Mesenchymal stem cell (in vitro differentiated cells and primary cell): ENCODE measurements at regions not wholly inside any gene's neighbourhood (a gene's known extent, or its start where the extent isn't known, plus 50 kb on each side); places are given as distances from the start of the nearest gene placed in this dataset.

Experiments used
- DNase-seq: peaks from one replicate; pipeline ENCODE4 v3.0.0-alpha.2; 2013
- H2AFZ ChIP-seq: one replicate; pipeline ENCODE4 v1.6.1; 2013; ENCODE audit warnings: low read depth, mild to moderate bottlenecking, control low read depth, inconsistent platforms, low read length, moderate library complexity
- H2AK5ac ChIP-seq: 2 replicates; pipeline ENCODE4 v1.6.1; 2013; ENCODE audit warnings: low read length, moderate library complexity, mild to moderate bottlenecking, inconsistent platforms; ENCODE audit not compliant: severe bottlenecking
- H2BK120ac ChIP-seq: one replicate; pipeline ENCODE4 v1.6.1; 2013; ENCODE audit warnings: low read depth, mild to moderate bottlenecking, inconsistent platforms, low read length, moderate library complexity
- H2BK12ac ChIP-seq, 2 experiments: one replicate each; pipeline ENCODE4 v1.6.1; 2013; ENCODE audit warnings: inconsistent platforms in 2 of 2, low read length in 2 of 2, mild to moderate bottlenecking in 2 of 2, moderate library complexity in 2 of 2, control low read depth in 1 of 2
- H2BK15ac ChIP-seq: one replicate; pipeline ENCODE4 v1.6.1; 2013; ENCODE audit warnings: mild to moderate bottlenecking, low read depth, inconsistent platforms; ENCODE audit not compliant: poor library complexity, severe bottlenecking
- H2BK5ac ChIP-seq: 2 replicates; pipeline ENCODE4 v1.6.1; 2013; ENCODE audit warnings: low read depth, mild to moderate bottlenecking, low read length, control low read depth, inconsistent platforms; ENCODE audit not compliant: poor library complexity, severe bottlenecking
- H3K14ac ChIP-seq, 2 experiments: one replicate each; pipeline ENCODE4 v1.6.1; 2013; ENCODE audit warnings: inconsistent platforms in 2 of 2, low read length in 2 of 2, control low read depth in 1 of 2, mild to moderate bottlenecking in 1 of 2, moderate library complexity in 1 of 2
- H3K18ac ChIP-seq, 2 experiments: one replicate each; pipeline ENCODE4 v1.6.1; 2013; ENCODE audit warnings: inconsistent platforms in 2 of 2, low read length in 2 of 2, control low read depth in 1 of 2, low read depth in 1 of 2, mild to moderate bottlenecking in 1 of 2
- H3K23ac ChIP-seq, 2 experiments: one replicate each; pipeline ENCODE4 v1.6.1; 2013; ENCODE audit warnings: inconsistent platforms in 2 of 2, low read length in 2 of 2, mild to moderate bottlenecking in 2 of 2, moderate library complexity in 2 of 2, control low read depth in 1 of 2
- H3K27ac ChIP-seq: 2 replicates; pipeline ENCODE4 v1.5.1; 2013; ENCODE audit warnings: mild to moderate bottlenecking, moderate library complexity, low read length, control low read depth, inconsistent platforms; ENCODE audit not compliant: poor library complexity, severe bottlenecking
- H3K27me3 ChIP-seq, 2 experiments: 2 replicates each; pipeline versions ENCODE4 v1.6.1 to v1.7.0; 2013; ENCODE audit warnings: low read length in 2 of 2, mild to moderate bottlenecking in 2 of 2, moderate library complexity in 2 of 2, control low read depth in 1 of 2, inconsistent platforms in 1 of 2; ENCODE audit not compliant: control insufficient read depth in 1 of 2, insufficient read depth in 1 of 2
- H3K36me3 ChIP-seq, 2 experiments: 2 replicates each; pipeline versions ENCODE4 v1.6.1 to v1.7.0; 2013; ENCODE audit warnings: low read length in 2 of 2, control low read depth in 1 of 2, inconsistent platforms in 1 of 2, low read depth in 1 of 2, mild to moderate bottlenecking in 1 of 2; ENCODE audit not compliant: insufficient read depth in 2 of 2, control insufficient read depth in 1 of 2
- H3K4ac ChIP-seq, 2 experiments: one replicate each; pipeline ENCODE4 v1.6.1; 2013; ENCODE audit warnings: inconsistent platforms in 2 of 2, low read length in 2 of 2, mild to moderate bottlenecking in 2 of 2, moderate library complexity in 2 of 2, control low read depth in 1 of 2, low read depth in 1 of 2
- H3K4me1 ChIP-seq: 2 replicates; pipeline ENCODE4 v1.6.1; 2013; ENCODE audit warnings: low read depth, low read length, control low read depth; ENCODE audit not compliant: control insufficient read depth, insufficient read depth
- H3K4me2 ChIP-seq: 2 replicates; pipeline ENCODE4 v1.6.1; 2013; ENCODE audit warnings: low read length, mild to moderate bottlenecking, inconsistent platforms; ENCODE audit not compliant: poor library complexity, severe bottlenecking
- H3K4me3 ChIP-seq, 2 experiments: 2 replicates each; pipeline versions ENCODE4 v1.5.1 to v1.7.0; 2013; ENCODE audit warnings: low read length in 2 of 2, mild to moderate bottlenecking in 2 of 2, control low read depth in 1 of 2, low read depth in 1 of 2; ENCODE audit not compliant: insufficient read depth in 1 of 2
- H3K79me1 ChIP-seq: replicated peaks from 2 replicates; pipeline ENCODE4 v1.6.1; 2013; ENCODE audit warnings: mild to moderate bottlenecking, control low read depth, low read length, inconsistent platforms; ENCODE audit not compliant: poor library complexity, severe bottlenecking
- H3K9ac ChIP-seq: 2 replicates; pipeline ENCODE4 v1.7.0; 2013; ENCODE audit warnings: mild to moderate bottlenecking, low read length, moderate library complexity
- H3K9me3 ChIP-seq: 2 replicates; pipeline ENCODE4 v1.7.0; 2013; ENCODE audit warnings: mild to moderate bottlenecking, low read length; ENCODE audit not compliant: control insufficient read depth
- H4K8ac ChIP-seq: one replicate; pipeline ENCODE4 v1.6.1; 2013; ENCODE audit warnings: inconsistent platforms, mild to moderate bottlenecking, low read length, moderate library complexity
- H4K91ac ChIP-seq: one replicate; pipeline ENCODE4 v1.6.1; 2013; ENCODE audit warnings: mild to moderate bottlenecking, low read length, inconsistent platforms
- WGBS: methylation state at CpG from one replicate; pipeline ENCODE4 v1.1.7; 2013; ENCODE audit warnings: mixed read lengths; 5-methylcytosine and 5-hydroxymethylcytosine counted together

GRCh38 chr13:55245005-55245644, 1895.6 kb upstream of the PRR20A start:
- Histone ChIP-seq H3K23ac (no peak overlapping the region), H4K8ac (no peak overlapping the region), H2AFZ (no peak overlapping the region), H3K4me1 (no peaks in the 10 kb centered on the region), H3K9ac (no peak overlapping the region), H3K4ac (no peak overlapping the region), H3K4me3 (no peak overlapping the region), H2BK12ac (no peak overlapping the region), H3K27ac (no peak overlapping the region), H4K91ac (no peak overlapping the region), H3K27me3 (no peaks in the 10 kb centered on the region), H2AK5ac (no peak overlapping the region), H3K18ac (no peak overlapping the region), H3K36me3 (no peaks in the 10 kb centered on the region), H2BK15ac (no peak overlapping the region), H2BK5ac (no peak overlapping the region), H3K14ac (no peak overlapping the region), H3K9me3 (peaks cover 18% of the 10 kb centered on the region), H2BK120ac (no peak overlapping the region), H3K79me1 (no peaks in the 10 kb centered on the region), H3K4me2 (no peak overlapping the region)
- 52% methylated on average over 4 of the region's 4 CpGs for WGBS
- peak; percentile 27 for DNase-seq

GRCh38 chr13:55255236-55255635, 1885.5 kb upstream of the PRR20A start:
- Histone ChIP-seq H3K9me3 (peaks cover 15% of the 10 kb centered on the region), H3K27ac (no peak overlapping the region), H2BK12ac (no peak overlapping the region), H3K23ac (no peak overlapping the region), H3K4me3 (no peak overlapping the region), H2BK15ac (no peak overlapping the region), H3K79me1 (no peaks in the 10 kb centered on the region), H3K4me2 (no peak overlapping the region), H3K14ac (no peak overlapping the region), H3K9ac (no peak overlapping the region), H2BK120ac (no peak overlapping the region), H2BK5ac (no peak overlapping the region), H4K91ac (no peak overlapping the region), H3K36me3 (no peaks in the 10 kb centered on the region), H4K8ac (no peak overlapping the region), H3K18ac (no peak overlapping the region), H3K4ac (no peak overlapping the region), H3K4me1 (no peaks in the 10 kb centered on the region), H2AK5ac (no peak overlapping the region), H2AFZ (no peak overlapping the region), H3K27me3 (no peaks in the 10 kb centered on the region)
- WGBS = 88% methylated on average over 6 of the region's 6 CpGs
- DNase-seq = no peak

GRCh38 chr13:55263045-55263444, 1877.7 kb upstream of the PRR20A start:
- H2BK120ac ChIP-seq = no peak overlapping the region
- H3K36me3 ChIP-seq = no peaks in the 10 kb centered on the region
- H3K4me3 ChIP-seq = no peak overlapping the region
- DNase-seq = no peak
- H2BK12ac ChIP-seq = no peak overlapping the region
- no peak overlapping the region for H3K14ac ChIP-seq
- no peak overlapping the region for H3K9ac ChIP-seq
- no peak overlapping the region for H2BK5ac ChIP-seq
- H3K4me2 ChIP-seq = no peak overlapping the region
- H3K79me1 ChIP-seq = no peaks in the 10 kb centered on the region
- no peak overlapping the region for H3K18ac ChIP-seq
- H4K8ac ChIP-seq = no peak overlapping the region
- H2AK5ac ChIP-seq = no peak overlapping the region
- no peak overlapping the region for H2BK15ac ChIP-seq
- H2AFZ ChIP-seq = no peak overlapping the region
- no peak overlapping the region for H4K91ac ChIP-seq
- WGBS = no CpG with 5 or more reads among the region's 1 CpG
- H3K23ac ChIP-seq = no peak overlapping the region
- H3K27me3 ChIP-seq = no peaks in the 10 kb centered on the region
- H3K4me1 ChIP-seq = no peaks in the 10 kb centered on the region
- H3K9me3 ChIP-seq = peaks cover 2% of the 10 kb centered on the region
- no peak overlapping the region for H3K4ac ChIP-seq
- no peak overlapping the region for H3K27ac ChIP-seq

GRCh38 chr13:55266644-55267043, 1874.1 kb upstream of the PRR20A start:
- no peak overlapping the region for H3K14ac ChIP-seq
- no peak overlapping the region for H3K23ac ChIP-seq
- DNase-seq = no peak
- H2BK120ac ChIP-seq = no peak overlapping the region
- no peaks in the 10 kb centered on the region for H3K79me1 ChIP-seq
- no peak overlapping the region for H3K27ac ChIP-seq
- no peak overlapping the region for H2BK15ac ChIP-seq
- no peak overlapping the region for H2AFZ ChIP-seq
- no peak overlapping the region for H3K9ac ChIP-seq
- no CpG with 5 or more reads among the region's 2 CpGs for WGBS
- no peaks in the 10 kb centered on the region for H3K27me3 ChIP-seq
- no peak overlapping the region for H2BK12ac ChIP-seq
- no peaks in the 10 kb centered on the region for H3K4me1 ChIP-seq
- no peak overlapping the region for H3K18ac ChIP-seq
- H2BK5ac ChIP-seq = no peak overlapping the region
- no peak overlapping the region for H3K4ac ChIP-seq
- no peaks in the 10 kb centered on the region for H3K36me3 ChIP-seq
- no peak overlapping the region for H3K4me3 ChIP-seq
- H3K4me2 ChIP-seq = no peak overlapping the region
- no peak overlapping the region for H4K8ac ChIP-seq
- H2AK5ac ChIP-seq = no peak overlapping the region
- H4K91ac ChIP-seq = no peak overlapping the region
- H3K9me3 ChIP-seq = peaks cover 2% of the 10 kb centered on the region
